IMR-90 (cell line): ENCODE measurements at regions not wholly inside any gene's neighbourhood (a gene's known extent, or its start where the extent isn't known, plus 50 kb on each side); places are given as distances from the start of the nearest gene placed in this dataset.

Experiments used
- ATAC-seq: fragments of 200-7000 bp; cut with Tn5 transposase; 2 replicates; pipeline ENCODE4 v1.9.1; 2020; ENCODE audit warnings: low read depth, mild to moderate bottlenecking, moderate library complexity
- BruUV-seq: library from RNA; stranded (reverse); fragments of 400-500 nt; replicated peaks from 2 replicates; lab custom pipeline; 2021; lab: Mats Ljungman, UMichigan
- CTCF ChIA-PET: fragments of 300-600 bp; formaldehyde crosslinking; extraction: SDS; loops from one replicate; lab custom pipeline; 2021; ENCODE audit warnings: antibody characterized with exemption; lab: Yijun Ruan, JAX
- POLR2A ChIA-PET: fragments of 300-600 bp; sonication (Branson Sonifier 250); formaldehyde crosslinking; loops from one replicate; lab custom pipeline; 2022; ENCODE audit warnings: antibody characterized with exemption; ENCODE audit not compliant: unreplicated experiment; lab: Charles Lee
- DNase-seq: peaks from one replicate; pipeline ENCODE4 v3.0.0; 2013
- H2AFZ ChIP-seq: replicated peaks from 2 replicates; pipeline ENCODE3; 2013; ENCODE audit warnings: low read length, mild to moderate bottlenecking; ENCODE audit not compliant: poor library complexity
- H2AK5ac ChIP-seq: 2 replicates; pipeline ENCODE4 v1.6.1; 2013; ENCODE audit warnings: low read depth, low read length, inconsistent platforms
- H2AK9ac ChIP-seq: replicated peaks from 2 replicates; pipeline ENCODE3; 2013; ENCODE audit warnings: mild to moderate bottlenecking, low read depth, low read length, moderate library complexity; ENCODE audit not compliant: poor library complexity
- H2BK120ac ChIP-seq: 2 replicates; pipeline ENCODE4 v1.6.1; 2013; ENCODE audit warnings: low read depth, low read length, inconsistent platforms
- H2BK15ac ChIP-seq: 3 replicates; pipeline ENCODE4 v1.6.1; 2013; ENCODE audit warnings: low read depth, low read length, inconsistent platforms
- H2BK20ac ChIP-seq: 2 replicates; pipeline ENCODE4 v1.6.1; 2013; ENCODE audit warnings: low read depth, mild to moderate bottlenecking, inconsistent platforms, low read length, moderate library complexity
- H2BK5ac ChIP-seq: 2 replicates; pipeline ENCODE4 v1.6.1; 2013; ENCODE audit warnings: mild to moderate bottlenecking, low read depth, low read length, inconsistent platforms; ENCODE audit not compliant: poor library complexity, severe bottlenecking
- H3K14ac ChIP-seq: replicated peaks from 2 replicates; pipeline ENCODE4 v1.6.1; 2013; ENCODE audit warnings: low read depth, low read length, inconsistent platforms
- H3K18ac ChIP-seq: 2 replicates; pipeline ENCODE4 v1.6.1; 2013; ENCODE audit warnings: low read depth, low read length, control low read depth
- H3K23ac ChIP-seq: 2 replicates; pipeline ENCODE4 v1.6.1; 2013; ENCODE audit warnings: low read depth, low read length, inconsistent platforms
- H3K27ac ChIP-seq: 2 replicates; pipeline ENCODE4 v1.5.1; 2013; ENCODE audit warnings: mild to moderate bottlenecking, control low read depth, low read length; ENCODE audit not compliant: insufficient read depth
- H3K27me3 ChIP-seq: 2 replicates; pipeline ENCODE4 v1.6.1; 2013; ENCODE audit warnings: low read length; ENCODE audit not compliant: control insufficient read depth, insufficient read depth
- H3K36me3 ChIP-seq: 2 replicates; pipeline ENCODE4 v1.6.1; 2013; ENCODE audit warnings: low read length, mixed read lengths; ENCODE audit not compliant: control insufficient read depth, insufficient read depth
- H3K4ac ChIP-seq: 2 replicates; pipeline ENCODE4 v1.6.1; 2013; ENCODE audit warnings: low read depth, low read length, inconsistent platforms
- H3K4me1 ChIP-seq: 2 replicates; pipeline ENCODE4 v1.6.1; 2013; ENCODE audit warnings: low read length, mixed read lengths; ENCODE audit not compliant: control insufficient read depth, insufficient read depth
- H3K4me2 ChIP-seq: 2 replicates; pipeline ENCODE4 v1.6.1; 2013; ENCODE audit warnings: low read depth, mild to moderate bottlenecking, control low read depth, low read length, moderate library complexity
- H3K4me3 ChIP-seq: 2 replicates; pipeline ENCODE4 v1.5.1; 2013; ENCODE audit warnings: low read depth, mild to moderate bottlenecking, control low read depth, low read length, moderate library complexity; ENCODE audit not compliant: insufficient read depth
- H3K56ac ChIP-seq: 2 replicates; pipeline ENCODE4 v1.6.1; 2013; ENCODE audit warnings: low read length, inconsistent platforms; ENCODE audit not compliant: insufficient read depth; ENCODE audit errors: extremely low read depth
- H3K79me1 ChIP-seq, 2 experiments: 2 replicates each; pipeline ENCODE4 v1.6.1; 2013; ENCODE audit warnings: low read length in 2 of 2, inconsistent platforms in 1 of 2, low read depth in 1 of 2
- H3K9ac ChIP-seq: 2 replicates; pipeline ENCODE4 v1.6.1; 2013; ENCODE audit warnings: low read depth, low read length, control low read depth
- H3K9me1 ChIP-seq: 2 replicates; pipeline ENCODE4 v1.6.1; 2013; ENCODE audit warnings: low read length, inconsistent platforms; ENCODE audit not compliant: insufficient read depth
- H3K9me3 ChIP-seq: 2 replicates; pipeline ENCODE4 v1.6.1; 2013; ENCODE audit warnings: low read length; ENCODE audit not compliant: control insufficient read depth, insufficient read depth
- H4K20me1 ChIP-seq: 2 replicates; pipeline ENCODE4 v1.6.1; 2013; ENCODE audit warnings: low read length, inconsistent platforms; ENCODE audit not compliant: insufficient read depth
- H4K5ac ChIP-seq: 2 replicates; pipeline ENCODE4 v1.6.1; 2013; ENCODE audit warnings: mild to moderate bottlenecking, low read depth, low read length, control low read depth
- H4K8ac ChIP-seq, 2 experiments: 2 replicates each; pipeline ENCODE4 v1.6.1; 2013; ENCODE audit warnings: low read depth in 2 of 2, low read length in 2 of 2, control low read depth in 1 of 2, inconsistent platforms in 1 of 2
- H4K91ac ChIP-seq: 2 replicates; pipeline ENCODE4 v1.6.1; 2013; ENCODE audit warnings: low read depth, low read length, inconsistent platforms; ENCODE audit not compliant: insufficient read depth
- CHD1 ChIP-seq: IDR thresholded peaks from 2 replicates; pipeline ENCODE4 v1.6.1; 2012; ENCODE audit warnings: low read depth, low read length, improper control_type of control experiment
- FOS ChIP-seq: fragments of 150-350 bp; IDR thresholded peaks from 2 replicates; pipeline ENCODE4 v1.6.1; 2016; ENCODE audit warnings: low read depth, low read length
- MAFK ChIP-seq: IDR thresholded peaks from 2 replicates; pipeline ENCODE4 v1.6.1; 2012; ENCODE audit warnings: low read depth, low read length, improper control_type of control experiment
- MXI1 ChIP-seq: IDR thresholded peaks from 2 replicates; pipeline ENCODE4 v1.6.1; 2012; ENCODE audit warnings: low read depth, mild to moderate bottlenecking, low read length, moderate library complexity, borderline replicate concordance
- POLR2A ChIP-seq: IDR thresholded peaks from 2 replicates; pipeline ENCODE4 v1.6.1; 2012; ENCODE audit warnings: mild to moderate bottlenecking, low read depth, low read length
- RFX5 ChIP-seq: IDR thresholded peaks from 2 replicates; pipeline ENCODE4 v1.8.0; 2012; ENCODE audit warnings: low read depth, mild to moderate bottlenecking, low read length, moderate library complexity
- SMC3 ChIP-seq: fragments of 150-350 bp; IDR thresholded peaks from 2 replicates; pipeline ENCODE4 v1.6.1; 2016; ENCODE audit warnings: low read depth, mild to moderate bottlenecking, antibody characterized with exemption, low read length, moderate library complexity
- WGBS, 2 experiments: methylation state at CpG; one replicate each; pipeline versions ENCODE4 v1.1.5 to v1.1.7; 2013; ENCODE audit warnings: missing lambda C conversion rate in 2 of 2; ENCODE audit not compliant: insufficient read length in 1 of 2; ENCODE audit errors: extremely low coverage in 2 of 2; 5-methylcytosine and 5-hydroxymethylcytosine counted together
- dilution Hi-C: fragments of 300-500 bp; cut with HindIII; formaldehyde crosslinking; loops from one replicate; pipeline ENCODE4 v1.14.3; 2018; ENCODE audit warnings: low sequenced_read_pairs; ENCODE audit not compliant: unreplicated experiment
- in situ Hi-C: fragments of 300-500 bp; cut with MboI; formaldehyde crosslinking; loops from 3 replicates; pipeline ENCODE4 v1.14.3; 2019; ENCODE audit warnings: low sequenced_read_pairs, inconsistent platforms, mixed read lengths
- intact Hi-C: fragments of 100-400 bp; cut with micrococcal nuclease; formaldehyde crosslinking; loops from 2 replicates; pipeline ENCODE4 v1.10.0; 2022
- TF ChIP-seq, protein P1 (sequence below): fragments of 150-350 bp; IDR thresholded peaks from 2 replicates; pipeline ENCODE4 v1.6.1; 2017; ENCODE audit warnings: mild to moderate bottlenecking, antibody characterized with exemption, low read length, low read depth

GRCh38 chr9:134988706-134989105 is 71.0 kb upstream of the FCN1 start:
- intact Hi-C loops (no loop called here), in situ Hi-C loops (no loop called here), dilution Hi-C loops (no loop called here)
- no peaks in the 10 kb centered on the region for H3K36me3 ChIP-seq
- no peak overlapping the region for H2BK120ac ChIP-seq
- H3K27ac ChIP-seq, result no peak overlapping the region
- H2AFZ ChIP-seq, result no peak overlapping the region
- no peak overlapping the region for H4K91ac ChIP-seq
- no peaks in the 10 kb centered on the region for H3K27me3 ChIP-seq
- no peak overlapping the region for H3K56ac ChIP-seq
- no peak overlapping the region for H3K4me2 ChIP-seq
- no peak overlapping the region for H4K8ac ChIP-seq
- no peaks in the 10 kb centered on the region for H4K20me1 ChIP-seq
- BruUV-seq, result no TSS peak
- H3K18ac ChIP-seq, result no peak overlapping the region
- no peak overlapping the region for H3K9ac ChIP-seq
- no peak overlapping the region for H2BK15ac ChIP-seq
- TF ChIP-seq MXI1, result no peak
- TF ChIP-seq MAFK, result no peak
- TF ChIP-seq, protein P1, sequence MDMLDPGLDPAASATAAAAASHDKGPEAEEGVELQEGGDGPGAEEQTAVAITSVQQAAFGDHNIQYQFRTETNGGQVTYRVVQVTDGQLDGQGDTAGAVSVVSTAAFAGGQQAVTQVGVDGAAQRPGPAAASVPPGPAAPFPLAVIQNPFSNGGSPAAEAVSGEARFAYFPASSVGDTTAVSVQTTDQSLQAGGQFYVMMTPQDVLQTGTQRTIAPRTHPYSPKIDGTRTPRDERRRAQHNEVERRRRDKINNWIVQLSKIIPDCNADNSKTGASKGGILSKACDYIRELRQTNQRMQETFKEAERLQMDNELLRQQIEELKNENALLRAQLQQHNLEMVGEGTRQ, result no peak
- no peak for TF ChIP-seq SMC3
- no peak for TF ChIP-seq POLR2A
- TF ChIP-seq RFX5, result no peak
- TF ChIP-seq FOS, result no peak
- TF ChIP-seq CHD1, result no peak
- H3K9me3 ChIP-seq, result peaks cover 19% of the 10 kb centered on the region
- no peak overlapping the region for H3K23ac ChIP-seq
- H3K4me1 ChIP-seq, result no peaks in the 10 kb centered on the region
- H2BK20ac ChIP-seq, result no peak overlapping the region
- H3K4me3 ChIP-seq, result no peak overlapping the region
- H3K79me1 ChIP-seq, result no peaks in the 10 kb centered on the region
- no peak overlapping the region for H2AK5ac ChIP-seq
- POLR2A ChIA-PET, result no interaction called here
- no peak overlapping the region for H2AK9ac ChIP-seq
- H2BK5ac ChIP-seq, result no peak overlapping the region
- no peak overlapping the region for H3K4ac ChIP-seq
- no peak for DNase-seq
- WGBS, 2 experiments, result 63% methylated on average over 2 of the region's 12 CpGs; no CpG with 5 or more reads in 1 of the 2 experiments
- H4K5ac ChIP-seq, result no peak overlapping the region
- ATAC-seq, result no peak
- CTCF ChIA-PET, result no interaction called here
- no peaks in the 10 kb centered on the region for H3K9me1 ChIP-seq
- H3K14ac ChIP-seq, result no peak overlapping the region
